ENCODE measurements at regions not wholly inside any gene's neighbourhood (a gene's known extent, or its start where the extent isn't known, plus 50 kb on each side); places are given as distances from the start of the nearest gene placed in this dataset.
A peak's percentile ranks its signal among the peaks of the same experiment; 100 is the strongest.
"Not testable (repeated sequence)": the region's sequence is repeated elsewhere in the genome, so short reads cannot be mapped to it uniquely, and the experiment has no call there.

DNA sequence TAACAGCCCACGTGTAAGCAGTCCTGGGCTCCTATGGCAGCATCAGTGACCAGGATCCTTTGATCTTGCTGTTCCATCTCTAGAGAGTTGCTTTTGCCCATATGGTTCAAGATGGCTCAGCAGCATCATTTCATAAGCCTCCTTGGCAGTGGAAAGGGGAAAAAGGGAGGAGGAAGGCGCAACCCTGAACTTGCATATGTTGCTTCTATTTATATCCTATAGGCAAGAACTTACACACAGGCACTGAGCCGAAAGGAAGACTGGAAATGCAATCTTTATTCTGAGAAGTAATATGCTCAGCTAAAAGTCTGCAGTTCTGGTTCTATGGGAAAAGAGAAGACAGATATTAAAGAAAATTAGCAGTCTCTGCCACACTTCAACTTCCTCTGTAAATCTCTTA lies 167.7 kb upstream of the PLXNC1 start:
- DNase-seq = no peak

GRCh38 chr12:93981411-93981810 lies 167.0 kb upstream of the PLXNC1 start:
- no peak for DNase-seq

DNA sequence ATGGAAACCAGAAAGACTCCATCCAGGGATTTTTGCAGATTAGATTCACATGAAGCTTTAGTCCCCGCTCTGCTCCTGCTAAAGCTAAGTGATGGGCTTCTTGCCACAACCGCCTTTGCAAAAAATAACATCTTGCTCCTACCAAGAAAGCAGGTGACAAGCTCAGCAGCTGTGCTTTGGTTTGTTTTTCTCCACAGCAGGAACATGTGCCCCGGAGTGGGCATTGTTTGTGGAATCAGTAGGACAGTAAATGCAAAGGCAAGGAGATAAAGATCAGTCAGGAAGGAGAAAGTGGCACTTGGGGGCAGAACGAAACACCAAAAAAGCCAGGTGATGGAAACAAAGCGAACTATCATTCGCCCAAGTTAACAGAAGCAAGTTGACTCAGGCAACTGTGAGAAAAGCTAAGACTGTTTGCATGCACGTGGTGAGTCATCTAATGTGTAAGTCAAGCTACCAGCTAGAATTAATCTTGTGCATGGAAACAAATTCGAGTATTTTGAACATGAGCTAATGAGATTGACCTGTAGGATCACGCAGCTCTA lies 165.5 kb upstream of the PLXNC1 start:
- no peak for DNase-seq

GRCh38 chr12:93984005-93984404 lies 164.4 kb upstream of the PLXNC1 start:
- DNase-seq = no peak

GRCh38 chr12:93989949-93990348 lies 158.4 kb upstream of the PLXNC1 start:
- DNase-seq = no peak

DNA sequence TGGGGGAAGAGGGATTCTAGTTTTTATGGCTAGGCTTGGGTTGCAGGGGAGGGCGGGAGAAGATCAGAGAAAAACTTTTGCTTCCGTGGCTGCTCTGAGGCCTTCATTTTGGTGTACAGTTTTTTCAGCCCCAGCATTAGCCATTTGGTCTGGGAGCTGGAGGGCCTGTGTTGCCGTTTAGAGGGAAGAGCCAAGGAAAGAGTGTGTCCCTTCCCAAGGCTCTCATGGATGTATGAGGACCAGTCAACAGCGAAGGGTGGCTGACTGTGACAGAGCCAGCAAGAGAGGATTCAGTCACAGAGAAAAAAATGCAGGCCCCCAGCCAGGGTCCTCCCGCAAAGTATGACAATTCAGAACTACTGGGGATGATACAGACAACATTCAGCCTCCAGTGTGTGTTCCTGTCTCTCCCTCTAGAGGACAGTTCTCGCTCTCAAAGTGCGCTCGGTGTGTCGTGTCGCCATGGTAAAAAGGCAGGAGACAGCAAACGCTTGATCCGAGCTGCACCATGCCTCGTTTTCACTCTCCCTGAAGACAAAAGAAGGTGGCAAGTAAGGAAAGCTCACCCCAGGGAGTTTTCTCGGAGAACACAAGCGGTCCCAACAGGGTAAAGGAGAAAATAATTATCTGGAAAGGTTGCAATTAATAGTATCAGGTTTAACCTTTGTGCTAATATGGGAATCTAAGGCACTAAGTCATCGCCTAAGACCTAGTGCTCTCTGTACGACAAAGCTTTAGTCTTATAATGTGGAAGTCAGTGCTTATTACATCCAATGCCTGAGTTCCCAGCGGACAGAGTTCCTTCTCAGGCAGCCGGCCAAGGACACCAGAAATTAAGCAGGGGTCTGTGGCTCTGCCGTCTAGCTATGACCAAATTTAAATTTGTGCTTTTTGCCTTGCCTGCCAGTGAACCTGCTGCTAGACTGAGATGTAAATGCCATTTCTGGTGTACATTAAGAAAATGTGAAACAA lies 157.3 kb upstream of the PLXNC1 start:
- DNase-seq = no peak

- DNase-seq = no peak
Measured at GRCh38 chr12:93991829-93992461, 156.4 kb upstream of the PLXNC1 start.

GRCh38 chr12:93994721-93995120 lies 153.7 kb upstream of the PLXNC1 start:
- DNase-seq = no peak

- no peak for DNase-seq
Measured at GRCh38 chr12:93996321-93996720, 152.1 kb upstream of the PLXNC1 start.

DNA sequence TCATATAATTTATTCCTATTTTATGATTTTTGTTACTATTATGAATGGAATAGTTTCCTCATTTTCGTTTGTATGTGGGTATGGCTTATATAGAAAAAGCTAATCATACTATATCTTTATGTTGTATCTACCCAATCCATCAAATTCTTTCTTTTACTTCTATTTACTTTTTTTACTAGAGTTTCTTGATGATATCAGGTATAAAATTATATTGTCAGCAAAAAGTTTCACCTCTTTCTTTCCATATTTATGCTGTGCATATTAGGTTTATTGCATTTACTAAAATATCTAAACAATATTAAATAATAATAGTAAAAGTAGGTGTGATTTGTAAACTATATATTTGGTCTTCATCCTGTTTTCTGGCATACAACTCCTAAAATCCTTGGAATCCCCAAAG lies 146.7 kb upstream of the PLXNC1 start:
- no peak for DNase-seq

DNA sequence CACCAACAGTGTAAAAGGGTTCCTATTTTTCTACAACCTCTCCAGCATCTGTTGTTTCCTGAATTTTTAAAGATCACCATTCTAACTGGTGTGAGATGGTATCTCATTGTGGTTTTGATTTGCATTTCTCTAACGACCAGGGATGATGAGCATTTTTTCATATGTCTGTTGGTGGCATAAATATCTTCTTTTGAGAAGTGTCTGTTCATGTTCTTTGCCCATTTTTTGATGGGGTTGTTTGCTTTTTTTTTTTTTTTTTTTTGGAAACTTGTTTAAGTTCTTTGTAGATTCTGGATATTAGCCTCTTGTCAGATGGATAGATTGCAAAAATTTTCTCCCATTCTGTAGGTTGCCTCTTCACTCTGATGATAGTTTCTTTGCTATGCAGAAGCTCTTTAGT lies 145.5 kb upstream of the PLXNC1 start:
- not testable (repeated sequence) for DNase-seq

GRCh38 chr12:94007833-94008232 lies 140.5 kb upstream of the PLXNC1 start:
- DNase-seq = peak; percentile 16 to 27

DNA sequence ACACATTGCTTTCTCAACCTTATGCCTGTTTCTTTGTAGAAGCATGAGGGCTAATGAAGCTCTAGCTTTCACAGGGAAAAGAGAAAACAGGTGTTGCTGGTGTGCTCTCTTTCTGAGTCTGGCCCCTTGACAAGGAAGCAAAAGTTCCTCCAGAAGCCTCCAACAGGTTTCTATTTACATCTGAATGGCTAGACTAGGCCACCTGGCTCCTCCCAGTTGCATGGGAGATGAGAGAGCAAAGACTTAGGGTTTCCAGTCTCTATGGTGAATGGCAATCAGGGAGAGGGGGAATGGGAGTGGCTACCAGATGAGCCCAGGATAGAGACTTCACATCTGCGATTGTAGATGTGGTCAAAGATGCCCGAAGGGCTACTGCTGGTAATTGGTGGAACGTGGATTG lies 138.1 kb upstream of the PLXNC1 start:
- DNase-seq = no peak

DNA sequence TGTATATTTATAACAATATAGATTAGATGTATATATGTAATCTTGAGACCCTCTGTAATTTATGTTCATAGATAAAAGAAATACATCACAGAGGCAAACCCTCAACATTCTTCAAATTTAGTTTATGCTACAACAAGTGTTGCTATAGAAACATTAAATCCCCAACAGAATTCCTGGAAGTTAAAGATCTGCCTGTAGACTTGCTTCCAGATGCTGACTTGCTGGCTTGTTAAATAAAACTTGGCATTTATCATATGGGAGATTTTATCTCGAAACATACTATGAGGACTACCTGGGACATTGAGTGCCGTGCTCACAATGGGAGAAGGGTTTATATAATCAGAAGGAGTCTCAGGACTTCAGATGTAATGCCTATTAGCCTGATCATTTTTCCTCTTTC lies 136.3 kb upstream of the PLXNC1 start:
- DNase-seq = no peak

DNA sequence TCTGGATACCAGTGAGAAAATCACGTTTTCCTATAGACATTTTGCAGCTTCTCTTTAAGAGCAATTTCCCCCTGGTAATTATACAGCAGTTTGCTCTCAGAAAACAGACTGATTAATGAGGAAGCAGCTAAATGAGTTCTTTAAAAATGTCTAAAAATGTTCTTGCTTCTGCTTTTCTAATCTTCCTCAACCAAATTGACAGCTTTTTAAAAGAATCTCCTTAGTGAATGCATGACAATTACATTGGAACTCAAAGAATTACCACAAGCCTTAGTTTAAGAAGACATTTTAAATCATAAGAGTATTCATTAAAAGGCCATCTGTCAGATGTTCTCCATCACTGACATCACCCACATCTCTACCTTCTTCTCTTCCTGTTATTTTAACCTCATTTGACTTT lies 135.8 kb upstream of the PLXNC1 start:
- DNase-seq = no peak

- not testable (repeated sequence) for DNase-seq
Measured at GRCh38 chr12:94017247-94017646, 131.1 kb upstream of the PLXNC1 start.

- no peak for DNase-seq
Measured at GRCh38 chr12:94020335-94020734, 128.0 kb upstream of the PLXNC1 start.

- DNase-seq = no peak
Measured at GRCh38 chr12:94023879-94024278, 124.5 kb upstream of the PLXNC1 start.

GRCh38 chr12:94025068-94025467 lies 123.3 kb upstream of the PLXNC1 start:
- DNase-seq = no peak

DNA sequence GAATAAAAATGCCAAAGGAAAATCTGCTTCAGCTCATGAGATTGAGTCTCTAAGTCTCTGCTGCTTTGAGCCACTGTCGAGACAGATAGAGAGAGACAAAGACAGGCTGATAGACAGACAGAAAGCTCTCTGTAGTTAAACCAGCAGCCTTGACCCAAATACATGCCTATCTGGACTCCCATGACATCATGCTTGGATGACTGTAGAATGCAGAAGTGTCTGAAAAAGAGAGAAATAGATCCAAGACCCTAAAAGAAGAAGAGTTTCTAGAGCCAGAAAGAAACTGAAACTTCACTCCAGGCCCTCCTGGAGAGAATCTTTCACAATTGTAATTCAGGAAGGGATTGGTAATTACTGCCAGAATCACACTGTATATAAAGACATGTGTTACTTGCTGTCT lies 122.6 kb upstream of the PLXNC1 start:
- DNase-seq = no peak

- DNase-seq = no peak
Measured at GRCh38 chr12:94026596-94026995, 121.8 kb upstream of the PLXNC1 start.

DNA sequence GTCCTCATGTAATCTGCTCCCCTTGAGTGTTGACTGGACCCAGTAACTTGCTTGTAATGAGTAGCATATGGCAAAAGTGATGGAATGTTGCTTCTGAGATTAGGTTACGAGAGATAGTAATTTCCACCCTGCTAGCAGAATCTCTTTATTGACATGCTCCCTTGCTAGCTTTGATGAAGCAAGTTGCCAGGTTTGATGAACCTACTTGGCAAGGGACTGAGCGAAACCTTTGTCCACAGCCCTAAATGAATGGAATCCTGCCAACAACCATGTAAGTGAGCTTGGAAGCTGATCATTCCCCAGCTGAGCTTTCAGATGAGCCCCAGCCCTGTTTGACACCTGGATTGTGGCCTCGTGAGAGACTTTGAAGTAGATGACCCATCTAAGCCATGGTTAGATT lies 120.8 kb upstream of the PLXNC1 start:
- no peak for DNase-seq

- no peak for DNase-seq
Measured at GRCh38 chr12:94031763-94032162, 116.6 kb upstream of the PLXNC1 start.

DNA sequence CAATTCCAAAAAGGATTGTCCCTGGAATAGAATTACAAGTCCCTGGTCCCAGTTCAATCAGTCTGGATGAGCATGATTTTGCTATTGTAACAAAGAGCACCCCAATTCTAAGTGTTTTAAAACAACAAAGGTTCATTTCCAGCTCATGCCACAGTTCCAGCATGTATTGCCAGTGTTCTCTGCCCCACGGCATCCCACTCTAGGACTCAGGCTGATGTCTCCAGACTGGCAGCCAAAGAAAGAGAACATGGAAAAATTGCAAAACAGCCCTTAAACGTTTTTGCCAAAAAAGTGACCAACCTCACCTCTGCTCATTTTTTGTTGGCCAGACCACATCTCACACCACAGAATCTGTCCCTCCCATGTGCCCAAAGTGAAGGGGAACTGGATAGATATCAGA lies 116.0 kb upstream of the PLXNC1 start:
- no peak for DNase-seq

Measured in activated CD4-positive, alpha-beta T cell treated with anti-CD3 and anti-CD28 coated beads, Interleukin-2, amount 50 U/mL, for 4 hours (primary cell).